ENCODE measurements at regions not wholly inside any gene's neighbourhood (a gene's known extent, or its start where the extent isn't known, plus 50 kb on each side); places are given as distances from the start of the nearest gene placed in this dataset.

DNA sequence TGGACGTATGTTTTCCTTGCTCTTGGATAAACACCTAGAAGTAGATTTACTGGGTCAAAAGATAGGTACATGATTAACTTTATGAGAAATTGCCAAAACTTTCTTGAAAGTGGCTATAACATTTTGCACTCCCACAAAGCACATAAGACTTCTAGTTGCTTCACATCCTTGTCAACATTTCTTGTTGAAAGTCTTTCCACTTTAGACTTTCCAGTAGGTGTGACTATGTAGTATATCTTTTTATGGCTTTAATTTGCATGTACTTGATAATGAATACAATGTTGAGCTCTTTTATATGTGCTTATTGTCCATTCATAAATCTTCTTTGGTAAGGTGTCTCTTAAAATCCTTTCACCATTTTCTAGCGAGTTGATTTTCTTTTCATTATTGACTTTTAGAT is 241.2 kb upstream of the RPL38 start:
- DNase-seq = no peak

- no peak for DNase-seq
These were observed 234.8 kb upstream of the RPL38 start for GRCh38 chr17:73968680-73969079.

DNA sequence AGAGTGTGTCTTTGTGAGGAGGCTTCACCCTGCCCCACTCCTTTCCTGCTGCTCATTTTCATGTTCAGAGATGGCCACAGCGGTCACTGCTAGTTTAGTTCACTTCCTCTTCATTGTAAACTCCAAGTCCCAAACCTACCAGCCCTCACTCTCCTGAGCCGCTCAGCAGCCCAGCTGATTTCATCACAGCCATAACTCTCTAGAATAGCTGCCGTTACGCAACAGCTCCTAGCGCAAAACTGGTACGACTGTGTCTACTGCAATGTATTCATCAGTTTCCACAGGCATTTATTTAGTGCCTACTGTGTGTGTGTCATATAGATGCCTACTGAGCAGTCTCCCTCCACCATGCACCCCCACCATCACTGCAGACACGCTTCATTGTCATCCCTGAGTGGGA is 233.5 kb upstream of the RPL38 start:
- DNase-seq = no peak

DNA sequence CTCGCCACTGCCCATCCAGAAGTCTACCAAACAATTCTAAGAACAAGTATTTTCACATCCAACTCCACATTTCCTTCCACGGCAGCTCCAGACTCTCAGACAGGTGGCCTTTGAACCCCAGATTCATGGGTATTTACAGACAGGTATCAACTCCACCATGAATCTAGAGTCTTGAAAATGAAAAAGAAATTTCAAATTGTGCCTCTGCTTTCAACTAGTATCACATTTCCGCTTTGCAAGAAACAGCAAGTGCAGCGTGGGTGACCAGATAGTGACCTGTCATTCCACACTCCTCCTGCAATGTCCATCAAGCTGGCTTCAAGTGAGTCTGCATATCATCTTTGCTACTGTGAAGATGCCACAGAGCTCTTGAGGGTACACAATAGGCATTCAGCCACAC is 232.4 kb upstream of the RPL38 start:
- no peak for DNase-seq

- DNase-seq = no peak
These were observed 231.4 kb upstream of the RPL38 start for GRCh38 chr17:73972056-73972455.

DNA sequence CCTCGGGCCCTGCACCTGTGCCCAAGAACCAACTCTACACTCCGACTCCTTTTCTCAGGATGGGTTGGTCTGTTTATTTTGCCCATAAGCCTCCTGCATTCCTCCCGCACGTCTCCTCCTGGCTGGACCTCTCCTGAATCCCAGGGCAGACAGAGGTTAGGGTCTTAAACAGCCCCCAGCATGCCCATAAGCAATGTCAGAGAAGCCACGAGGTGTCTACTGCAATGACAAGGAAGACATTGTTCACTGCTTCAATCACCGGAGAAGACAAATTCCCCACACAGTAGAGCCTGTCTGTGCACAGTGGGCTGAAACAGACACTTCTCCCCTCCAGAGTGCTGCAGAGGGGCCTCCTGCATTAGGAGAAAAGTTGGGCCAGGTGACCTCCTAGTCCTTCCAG is 230.6 kb upstream of the RPL38 start:
- no peak for DNase-seq

DNA sequence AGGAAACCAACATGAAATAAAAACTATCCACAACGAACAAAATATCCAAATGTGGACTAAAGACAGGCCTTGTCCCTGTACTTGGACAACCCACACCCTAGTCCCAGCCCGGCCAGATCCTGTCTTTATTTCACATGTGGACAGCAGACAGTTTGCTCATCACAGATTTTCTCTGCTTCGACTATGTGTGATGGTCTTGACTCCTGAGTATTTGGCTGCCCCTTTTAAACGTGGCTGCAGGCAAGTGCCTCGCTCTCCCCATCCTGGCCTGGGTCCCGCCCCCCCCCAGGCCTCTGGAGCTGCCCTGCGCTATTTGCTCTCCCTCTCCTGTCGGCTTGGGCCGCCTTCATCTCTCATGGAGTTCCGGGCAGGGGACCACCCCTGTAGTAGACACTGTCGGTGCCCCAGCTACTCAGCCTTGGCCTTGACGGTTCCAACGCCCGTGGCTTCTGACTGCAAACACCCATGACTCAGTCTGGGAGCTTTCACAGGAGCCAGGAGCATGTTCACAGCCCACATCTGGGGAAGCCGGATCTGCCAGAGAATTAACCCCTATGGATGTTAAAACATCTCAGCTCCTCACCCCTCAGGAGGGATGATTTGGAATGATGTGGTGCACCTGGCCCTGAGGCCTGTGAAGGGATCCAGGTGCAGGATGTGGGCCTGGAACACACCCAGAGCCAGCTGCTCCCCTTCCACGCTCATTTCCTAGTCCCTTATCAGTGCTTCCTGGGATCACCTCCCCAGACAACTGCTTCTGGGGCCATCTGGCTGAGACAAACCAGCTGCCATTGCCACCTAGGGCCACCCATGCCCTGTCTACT is 229.7 kb upstream of the RPL38 start:
- no peak for DNase-seq

DNA sequence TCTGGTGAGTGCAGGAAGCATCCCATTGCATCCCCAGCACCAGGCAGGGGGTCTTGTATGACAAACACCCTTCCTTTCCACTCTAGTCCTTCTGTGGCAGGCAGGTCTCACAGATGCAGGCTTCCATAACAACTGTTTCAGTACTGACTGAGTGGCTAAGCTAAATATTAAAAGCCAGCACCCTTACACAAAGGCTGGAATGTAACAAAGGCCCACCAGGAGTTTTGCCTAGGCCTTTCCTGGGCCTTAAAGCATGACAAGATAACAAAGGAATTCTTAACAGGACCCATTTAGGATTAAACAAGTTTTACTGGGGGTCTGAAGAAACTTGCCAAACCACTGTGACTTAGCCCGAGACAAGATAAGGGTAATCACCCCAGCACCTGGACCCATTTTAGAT is 228.9 kb upstream of the RPL38 start:
- no peak for DNase-seq

- no peak for DNase-seq
These were observed 227.3 kb upstream of the RPL38 start for GRCh38 chr17:73976147-73976546.

DNA sequence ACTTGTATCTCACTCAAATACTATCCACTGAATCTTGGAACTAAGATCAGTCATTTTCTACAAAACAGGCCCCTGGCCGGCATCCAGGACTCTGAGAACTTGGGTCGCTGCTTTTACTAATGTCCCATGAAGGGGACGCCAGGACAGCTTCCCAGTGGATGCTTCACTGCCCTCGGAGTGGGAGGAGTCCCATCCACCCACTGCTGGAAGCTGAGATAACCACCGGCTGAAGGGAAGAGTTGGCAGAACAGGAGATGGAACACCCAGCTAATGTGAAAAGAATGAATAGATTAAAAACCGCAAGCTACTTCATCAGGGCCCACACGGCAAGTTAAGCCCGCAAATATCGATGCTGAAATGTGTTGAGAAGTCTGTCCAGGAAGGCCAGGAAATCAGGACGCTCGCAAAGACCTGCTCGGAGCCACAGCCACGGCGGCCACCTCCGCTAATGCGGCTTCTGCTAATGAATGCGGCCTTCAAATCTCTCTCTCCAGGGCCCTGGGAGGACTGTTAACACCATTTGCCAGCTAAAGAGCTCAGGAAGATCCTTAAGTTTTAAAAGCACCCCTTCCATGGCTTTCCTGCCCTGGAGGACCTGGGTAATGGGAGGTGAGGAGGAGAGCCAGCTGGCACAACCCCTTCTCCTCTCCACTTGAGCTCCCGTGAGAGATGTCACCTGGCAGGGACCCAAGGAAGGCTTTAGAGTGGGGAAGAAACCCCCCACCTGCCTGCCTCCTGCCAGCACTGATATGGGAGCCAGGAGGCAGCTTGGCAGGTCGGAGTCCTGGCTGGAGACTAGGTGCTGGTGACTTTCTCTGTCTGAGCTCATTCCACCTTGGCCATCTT is 226.6 kb upstream of the RPL38 start:
- DNase-seq = no peak

DNA sequence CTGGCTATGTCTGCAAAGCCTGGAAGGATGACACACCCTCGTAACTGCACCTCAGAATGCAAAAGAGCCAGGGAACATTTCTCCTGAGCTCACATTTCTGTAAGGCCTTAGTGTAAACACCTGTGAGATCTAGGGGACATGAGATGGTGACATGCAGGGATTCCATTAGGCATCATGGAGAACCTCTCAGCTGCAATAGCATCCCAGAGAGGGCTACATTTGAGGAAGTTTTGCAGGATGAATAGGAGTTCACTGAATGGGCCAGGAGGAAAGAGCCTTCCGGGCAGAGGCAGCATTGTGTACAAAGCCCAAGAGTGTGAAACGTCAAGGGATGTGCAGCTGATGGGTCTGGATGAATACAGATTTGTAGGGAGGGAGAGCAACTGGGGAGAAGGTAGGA is 223.0 kb upstream of the RPL38 start:
- DNase-seq = no peak

GRCh38 chr17:73982871-73983270 is 220.6 kb upstream of the RPL38 start:
- DNase-seq = no peak

DNA sequence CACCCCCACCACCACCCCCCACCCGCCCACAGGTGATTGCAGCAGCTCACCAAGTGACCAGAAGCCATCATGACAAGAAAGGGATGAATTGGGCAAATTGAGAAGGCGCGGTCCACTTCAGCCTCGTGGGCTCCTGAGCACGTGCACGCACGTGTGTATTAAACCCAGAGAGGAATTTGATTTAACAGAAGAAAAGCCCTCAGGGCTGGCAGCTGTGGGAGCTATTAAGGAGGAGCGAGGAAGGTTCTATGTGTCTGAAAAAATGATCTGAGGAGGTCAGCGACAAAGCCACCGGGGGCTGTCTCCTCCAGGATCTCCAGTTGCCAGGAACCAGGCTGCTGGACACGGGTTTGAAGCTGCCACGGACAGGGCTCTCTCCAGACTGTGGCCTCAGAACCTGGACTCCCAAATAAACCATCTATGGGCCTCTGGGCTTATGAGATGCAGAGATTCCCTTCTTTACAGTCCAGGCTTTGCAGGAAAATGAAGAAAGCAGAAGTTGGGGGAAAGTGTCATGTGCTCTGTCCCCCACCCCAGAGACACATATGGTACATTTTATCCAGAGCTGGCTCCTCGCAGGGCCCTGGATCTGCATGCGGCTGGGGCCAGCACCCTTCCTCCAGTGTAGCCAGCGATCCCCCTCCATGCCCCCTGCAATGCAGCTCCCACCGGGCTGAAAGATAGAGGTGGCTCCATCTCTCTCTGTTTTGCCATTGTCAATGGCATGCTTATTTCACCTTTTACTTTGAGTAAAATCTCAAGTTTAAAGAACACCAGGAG is 219.7 kb upstream of the RPL38 start:
- no peak for DNase-seq

- DNase-seq = no peak
These were observed 218.5 kb upstream of the RPL38 start for GRCh38 chr17:73984941-73985340.

DNA sequence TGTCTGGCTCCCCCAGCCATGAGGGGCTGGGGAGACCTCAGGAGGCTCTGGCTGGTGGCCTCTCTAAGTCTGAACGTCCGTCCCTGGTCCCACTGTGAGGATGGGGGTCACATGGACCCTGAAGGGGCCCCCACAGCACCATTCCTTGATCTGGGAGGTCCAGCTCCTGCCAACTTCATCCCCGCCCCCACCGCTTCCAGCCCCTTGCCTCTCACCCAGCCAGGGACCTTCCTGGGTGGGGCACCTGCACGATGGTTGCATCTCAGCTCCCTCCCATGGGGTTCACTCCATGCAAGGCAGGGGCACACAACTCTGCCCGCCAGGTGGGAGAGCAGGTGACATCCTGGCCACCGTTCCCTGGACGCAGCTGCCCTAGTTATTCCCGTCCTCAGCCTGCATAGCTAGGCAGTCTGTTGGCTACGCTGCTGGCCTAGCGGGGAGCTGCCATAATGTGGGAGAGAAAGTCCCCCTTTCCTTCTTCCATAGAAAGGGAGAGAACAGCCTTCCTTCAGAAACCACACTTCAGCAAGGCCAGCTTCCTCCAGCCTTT is 217.9 kb upstream of the RPL38 start:
- DNase-seq = no peak

GRCh38 chr17:73986641-73987177 is 216.8 kb upstream of the RPL38 start:
- DNase-seq = no peak

DNA sequence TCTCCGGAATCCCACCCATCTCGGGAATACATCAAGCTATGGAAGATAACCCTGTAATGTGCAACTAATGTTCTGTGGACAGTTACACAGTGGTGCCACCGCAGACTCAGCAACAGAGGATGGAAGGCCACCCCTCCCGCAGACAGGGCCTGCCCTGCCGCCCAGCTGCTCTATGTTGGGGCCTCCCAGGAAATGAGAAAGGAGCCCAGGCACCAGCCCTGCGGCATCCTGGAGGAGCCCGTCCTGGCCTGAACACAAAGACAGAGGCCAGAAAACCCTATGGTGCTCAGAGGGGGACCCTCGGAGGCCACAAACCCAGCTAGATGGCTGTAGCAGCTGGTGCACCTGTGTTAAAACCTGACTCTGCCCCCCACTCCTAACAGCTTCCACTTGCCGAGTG is 216.1 kb upstream of the RPL38 start:
- DNase-seq = no peak

DNA sequence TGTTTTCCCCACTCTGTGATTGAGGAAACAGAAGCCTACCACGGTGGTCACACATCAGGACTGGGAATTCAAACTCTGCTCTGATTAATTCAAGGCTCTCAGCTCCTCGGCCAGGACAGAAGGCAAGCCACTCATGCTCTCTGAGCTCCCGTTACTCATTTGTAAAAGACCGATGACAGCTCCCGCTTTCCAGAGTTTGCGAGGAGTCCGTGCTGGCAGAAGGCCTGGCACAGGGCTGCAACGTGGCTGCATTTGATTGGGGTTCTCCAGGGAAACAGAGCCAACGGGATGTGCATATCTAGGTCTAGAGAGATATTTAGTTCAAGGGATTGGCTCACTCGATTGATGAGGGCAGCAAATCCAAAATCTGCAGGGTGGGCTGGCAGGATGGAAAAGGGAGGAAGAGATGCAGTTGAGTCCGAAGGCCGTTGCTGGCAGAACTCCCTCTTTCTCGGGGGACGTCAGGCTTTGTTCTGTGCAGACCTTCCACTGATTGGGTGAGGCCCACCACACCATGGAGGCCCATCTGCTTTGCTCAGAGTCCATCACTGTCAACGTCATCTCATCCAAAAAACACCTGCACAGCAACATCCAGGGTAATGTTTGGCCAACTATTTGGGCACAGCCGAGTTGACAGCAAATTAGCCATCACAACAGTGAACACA is 215.5 kb upstream of the RPL38 start:
- no peak for DNase-seq

DNA sequence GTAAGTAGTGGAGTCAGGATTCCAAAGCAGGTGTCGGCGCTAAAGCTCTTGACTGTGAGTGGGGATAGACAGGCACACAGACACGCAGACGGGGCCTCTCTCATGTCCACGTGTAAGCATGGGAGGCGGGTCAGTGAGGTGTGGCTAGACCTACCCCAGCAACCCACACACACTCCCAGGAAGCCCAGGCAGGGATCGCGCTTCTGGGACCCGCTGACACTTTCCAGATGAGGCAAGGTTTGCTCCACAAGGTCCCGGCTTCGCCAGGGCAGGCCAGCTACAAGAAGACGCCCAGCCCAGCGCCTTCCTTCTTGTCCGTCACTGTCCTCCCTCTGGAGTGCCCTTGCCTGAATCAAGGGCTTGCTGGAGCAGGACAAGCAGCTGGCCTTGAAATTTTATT is 213.8 kb upstream of the RPL38 start:
- DNase-seq = no peak

DNA sequence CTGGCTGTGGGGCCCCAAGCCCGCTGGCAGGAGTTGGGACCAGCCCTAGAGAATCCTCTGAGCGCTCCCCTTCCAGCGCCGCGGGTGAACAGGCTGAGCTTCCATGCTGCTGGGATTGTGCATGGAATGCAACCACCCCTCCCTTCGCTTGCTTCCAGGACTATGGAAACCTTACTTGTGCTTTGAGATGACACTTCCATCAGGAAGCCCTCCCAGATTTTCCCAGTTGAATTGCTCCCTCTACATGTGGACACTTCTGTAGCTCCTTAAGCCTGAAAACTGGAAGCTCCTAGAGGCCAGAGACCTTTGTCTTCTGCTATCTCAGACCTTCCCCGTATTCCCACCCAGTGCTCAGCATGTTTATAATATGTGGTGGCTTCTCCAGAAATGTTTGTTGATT is 213.2 kb upstream of the RPL38 start:
- no peak for DNase-seq

DNA sequence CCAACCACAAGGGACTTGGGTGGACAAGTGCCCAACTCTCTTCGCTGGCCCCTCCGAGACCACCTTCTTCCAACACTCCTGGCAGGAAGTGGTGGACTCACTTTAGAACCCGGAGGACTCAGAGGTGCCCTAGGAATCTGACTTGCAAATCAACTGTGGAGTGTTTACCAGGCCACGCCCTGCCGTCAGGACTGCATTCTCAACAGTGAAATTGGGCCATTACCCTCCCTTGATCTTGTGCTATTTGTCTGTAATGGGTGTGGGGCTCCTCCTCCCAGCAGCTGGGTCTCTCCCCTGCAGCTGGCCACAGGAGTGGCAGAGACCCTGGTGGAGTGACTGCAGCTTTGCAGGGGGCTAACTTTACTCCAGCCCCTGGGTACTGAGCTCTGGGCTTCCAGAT is 212.2 kb upstream of the RPL38 start:
- no peak for DNase-seq

GRCh38 chr17:73994946-73995345 is 208.5 kb upstream of the RPL38 start:
- no peak for DNase-seq

Measured in activated CD4-positive, alpha-beta T cell treated with anti-CD3 and anti-CD28 coated beads for 48 hours (primary cell).